H1 (cell line): ENCODE measurements at regions not wholly inside any gene's neighbourhood (a gene's known extent, or its start where the extent isn't known, plus 50 kb on each side); places are given as distances from the start of the nearest gene placed in this dataset.

Source experiments
- EP300 ChIP-seq, 2 experiments: IDR thresholded peaks; 1 replicate in 1 of 2; 2 replicates in 1 of 2; pipeline ENCODE4 v1.6.1; 2011 to 2012; ENCODE audit warnings: low read depth in 2 of 2, low read length in 2 of 2, mild to moderate bottlenecking in 2 of 2, borderline replicate concordance in 1 of 2, inconsistent platforms in 1 of 2, moderate library complexity in 1 of 2
- HDAC2 ChIP-seq, 2 experiments: fragments of 300-600 bp in 1 of 2; sonication (generic) in 1 of 2; IDR thresholded peaks; 2 replicates each; pipeline ENCODE4 v1.6.1; 2011 to 2012; ENCODE audit warnings: low read depth in 2 of 2, low read length in 2 of 2, mild to moderate bottlenecking in 2 of 2, moderate library complexity in 2 of 2, borderline replicate concordance in 1 of 2, inconsistent platforms in 1 of 2
- TF ChIP-seq, protein P1 (sequence below), 3 experiments: IDR thresholded peaks; 1 replicate in 2 of 3; 2 replicates in 1 of 3; pipeline versions ENCODE4 v1.5.1 to v1.6.1; 2011; ENCODE audit warnings: low read length in 3 of 3, mild to moderate bottlenecking in 3 of 3, inconsistent platforms in 2 of 3, low read depth in 1 of 3, moderate library complexity in 1 of 3; ENCODE audit not compliant: insufficient read depth in 1 of 3; ENCODE audit errors: control extremely low read depth in 1 of 3

DNA sequence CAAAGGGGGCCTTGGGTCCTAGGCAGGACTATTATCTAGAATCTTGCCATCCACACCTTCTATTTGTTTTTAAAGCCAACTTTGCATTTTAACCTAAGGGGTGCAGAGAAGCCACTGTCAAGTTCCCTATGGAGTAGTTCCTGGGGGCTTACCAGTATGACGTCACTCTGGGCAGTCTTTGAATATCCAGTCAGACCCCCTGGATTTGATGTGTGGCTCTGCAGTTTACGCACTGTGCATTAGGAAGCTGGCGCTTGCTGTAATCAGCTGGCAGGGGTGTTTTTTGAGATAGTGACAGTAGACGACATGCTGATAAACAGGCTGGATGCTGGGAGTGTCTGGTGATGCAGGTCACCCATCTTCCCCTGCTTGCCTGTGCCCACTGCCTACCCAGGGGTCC is 892.7 kb upstream of the ZNF722 start:
- TF ChIP-seq HDAC2 (IDR thresholded peaks at IDR 0.05; ENCODE audit: borderline replicate concordance in 1 of 2, low read depth in 2 of 2, low read length in 2 of 2) (no peak), EP300 (IDR thresholded peaks at IDR 0.05; ENCODE audit: borderline replicate concordance in 1 of 2, low read depth in 2 of 2, low read length in 2 of 2) (no peak)
- TF ChIP-seq, protein P1, sequence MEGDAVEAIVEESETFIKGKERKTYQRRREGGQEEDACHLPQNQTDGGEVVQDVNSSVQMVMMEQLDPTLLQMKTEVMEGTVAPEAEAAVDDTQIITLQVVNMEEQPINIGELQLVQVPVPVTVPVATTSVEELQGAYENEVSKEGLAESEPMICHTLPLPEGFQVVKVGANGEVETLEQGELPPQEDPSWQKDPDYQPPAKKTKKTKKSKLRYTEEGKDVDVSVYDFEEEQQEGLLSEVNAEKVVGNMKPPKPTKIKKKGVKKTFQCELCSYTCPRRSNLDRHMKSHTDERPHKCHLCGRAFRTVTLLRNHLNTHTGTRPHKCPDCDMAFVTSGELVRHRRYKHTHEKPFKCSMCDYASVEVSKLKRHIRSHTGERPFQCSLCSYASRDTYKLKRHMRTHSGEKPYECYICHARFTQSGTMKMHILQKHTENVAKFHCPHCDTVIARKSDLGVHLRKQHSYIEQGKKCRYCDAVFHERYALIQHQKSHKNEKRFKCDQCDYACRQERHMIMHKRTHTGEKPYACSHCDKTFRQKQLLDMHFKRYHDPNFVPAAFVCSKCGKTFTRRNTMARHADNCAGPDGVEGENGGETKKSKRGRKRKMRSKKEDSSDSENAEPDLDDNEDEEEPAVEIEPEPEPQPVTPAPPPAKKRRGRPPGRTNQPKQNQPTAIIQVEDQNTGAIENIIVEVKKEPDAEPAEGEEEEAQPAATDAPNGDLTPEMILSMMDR (IDR thresholded peaks at IDR 0.05; ENCODE audit: control extremely low read depth in 1 of 3, insufficient read depth in 1 of 3, low read depth in 1 of 3, low read length in 3 of 3): no peak
